ENCODE measurements at regions not wholly inside any gene's neighbourhood (a gene's known extent, or its start where the extent isn't known, plus 50 kb on each side); places are given as distances from the start of the nearest gene placed in this dataset.

DNA sequence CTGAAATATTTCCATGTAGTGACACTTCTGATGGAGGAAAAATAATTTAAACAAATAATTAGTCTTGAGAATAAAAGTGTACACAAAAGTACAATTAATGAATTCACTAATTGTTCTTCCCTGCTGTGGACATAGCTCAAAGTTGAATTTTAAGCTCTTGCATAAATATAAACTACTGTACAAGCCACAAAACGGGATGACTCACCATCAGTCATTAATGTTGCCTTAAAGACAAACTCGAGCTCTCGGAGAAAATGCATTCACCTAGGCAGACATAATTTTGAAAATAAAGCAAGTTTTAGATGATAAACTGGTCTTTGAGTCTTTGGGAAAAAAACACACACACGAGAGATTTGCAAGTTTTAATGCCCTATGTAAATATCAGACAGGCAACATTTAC is 436.4 kb downstream of the ZNF521 start:
- no peaks in the 10 kb centered on the region for H3K9me3 ChIP-seq (ENCODE audit: insufficient read depth in 2 of 2, low read depth in 1 of 2, low read length in 1 of 2)
- H4K8ac ChIP-seq (ENCODE audit: extremely low read depth, insufficient read depth, low read length) = no peak overlapping the region
- no peak overlapping the region for H2BK5ac ChIP-seq (ENCODE audit: low read depth, low read length)
- no peak overlapping the region for H2AK5ac ChIP-seq (ENCODE audit: low read depth, low read length)
- ChIA-PET POLR2A (ENCODE audit: partially characterized antibody) (no interaction called here), CTCF (ENCODE audit: partially characterized antibody) (interaction anchor here (0.6 kb wide), 1 partner anchor 239 kb away, joined by 3 read pairs; no protein-coding TSS in a partner anchor)
- no peak overlapping the region for H3K23ac ChIP-seq (ENCODE audit: insufficient read length)
- no peak overlapping the region for H2BK120ac ChIP-seq (replicated peaks; ENCODE audit: low read depth, low read length)
- H3K36me3 ChIP-seq (ENCODE audit: control insufficient read depth in 2 of 4, insufficient read depth in 4 of 4, low read length in 3 of 4) = no peaks in the 10 kb centered on the region
- DNase-seq (ENCODE audit: low read depth in 1 of 2, low spot score in 2 of 2) (no peak), FAIRE-seq (no peak)
- H2AFZ ChIP-seq (ENCODE audit: low read length) = no peak overlapping the region
- H4K91ac ChIP-seq (replicated peaks; ENCODE audit: insufficient read length, low read length) = no peak overlapping the region
- no peak overlapping the region for H2BK12ac ChIP-seq (ENCODE audit: low read depth, low read length)
- H4K20me1 ChIP-seq (replicated peaks in 1 of 2; ENCODE audit: control insufficient read depth in 1 of 2, insufficient read depth in 2 of 2, low read length in 2 of 2) = no peaks in the 10 kb centered on the region
- H3K4me1 ChIP-seq (replicated peaks in 1 of 4; ENCODE audit: control insufficient read depth in 3 of 4, insufficient read depth in 4 of 4, low read length in 3 of 4) = peaks cover 0 to 11% (median 2%) of the 10 kb centered on the region in 4 experiments; a peak in 5 of 7 replicates
- no peaks in the 10 kb centered on the region for H3K27me3 ChIP-seq (replicated peaks in 1 of 4; ENCODE audit: control insufficient read depth in 3 of 4, extremely low read depth in 1 of 4, insufficient read depth in 3 of 4, low read length in 3 of 4)
- no peak overlapping the region for H4K5ac ChIP-seq (ENCODE audit: insufficient read length, low read depth, low read length)
- no peaks in the 10 kb centered on the region for H3K79me1 ChIP-seq (ENCODE audit: low read depth, low read length)
- H3K27ac ChIP-seq (ENCODE audit: low read depth, low read length) = no peak overlapping the region
- H3K56ac ChIP-seq (replicated peaks; ENCODE audit: insufficient read length, low read depth, low read length) = no peak overlapping the region
- WGBS, 2 experiments (ENCODE audit: extremely low coverage in 1 of 2, insufficient coverage in 1 of 2, insufficient read length in 1 of 2, insufficient replicate concordance in 2 of 2, low coverage in 1 of 2, low lambda C conversion rate in 2 of 2, missing lambda C conversion rate in 1 of 2) = 90% methylated on average over 4 of the region's 4 CpGs; no CpG with 5 or more reads in 1 of the 2 experiments
- H3K4ac ChIP-seq (replicated peaks; ENCODE audit: insufficient read length, low read depth, low read length) = no peak overlapping the region
- H2BK15ac ChIP-seq (ENCODE audit: low read length) = no peak overlapping the region
- no peak overlapping the region for H3K4me3 ChIP-seq (ENCODE audit: extremely low read depth in 1 of 4, insufficient read depth in 2 of 4, low read depth in 3 of 4, low read length in 4 of 4)
- no peaks in the 10 kb centered on the region for H3K79me2 ChIP-seq (ENCODE audit: control insufficient read depth in 1 of 2, insufficient read depth in 2 of 2, low read length in 2 of 2)
- no peak overlapping the region for H3K14ac ChIP-seq (ENCODE audit: insufficient read length)
- no peak overlapping the region for H2BK20ac ChIP-seq (ENCODE audit: low read length)
- H3K23me2 ChIP-seq (ENCODE audit: low read depth, low read length) = no peaks in the 10 kb centered on the region
- H3K9ac ChIP-seq (replicated peaks in 1 of 4; ENCODE audit: extremely low read depth in 1 of 4, low read depth in 3 of 4, low read length in 3 of 4) = no peak overlapping the region
- H3K4me2 ChIP-seq (ENCODE audit: insufficient read depth in 1 of 2, low read depth in 2 of 2, low read length in 2 of 2) = no peak overlapping the region
- H3K18ac ChIP-seq (ENCODE audit: extremely low read depth, low read length) = no peak overlapping the region
- no peak for TF ChIP-seq GABPA (IDR thresholded peaks at IDR 0.05; ENCODE audit: borderline replicate concordance, insufficient read depth, low read length)
- TF ChIP-seq SP2 (IDR thresholded peaks at IDR 0.05; ENCODE audit: low read length) = no peak
- TF ChIP-seq CREB1 (IDR thresholded peaks at IDR 0.05) = no peak
- no peak for TF ChIP-seq MAFK (IDR thresholded peaks at IDR 0.05; ENCODE audit: low read depth, low read length)
- TF ChIP-seq CBX8 (IDR thresholded peaks at IDR 0.05; ENCODE audit: borderline replicate concordance, low read depth, low read length) = no peak
- no peak for TF ChIP-seq JUN (IDR thresholded peaks at IDR 0.05; ENCODE audit: low read depth, low read length)
- no peak for TF ChIP-seq CTBP2 (IDR thresholded peaks at IDR 0.05; ENCODE audit: borderline replicate concordance, insufficient read depth, insufficient read length, low read length)
